Trophoblast cell (in vitro differentiated cells and primary cell): ENCODE measurements at regions not wholly inside any gene's neighbourhood (a gene's known extent, or its start where the extent isn't known, plus 50 kb on each side); places are given as distances from the start of the nearest gene placed in this dataset.

Experiments used
- DNase-seq, 2 donors: peaks; one replicate each; pipeline ENCODE4 v3.0.0-alpha.2; 2016
- H2AFZ ChIP-seq: 2 replicates; pipeline ENCODE4 v1.6.1; 2013; ENCODE audit warnings: low read length, moderate library complexity, mild to moderate bottlenecking; ENCODE audit not compliant: insufficient read depth, poor library complexity
- H2AK5ac ChIP-seq: 2 replicates; pipeline ENCODE4 v1.6.1; 2013; ENCODE audit warnings: mild to moderate bottlenecking, low read length
- H2BK120ac ChIP-seq: 2 replicates; pipeline ENCODE4 v1.6.1; 2013; ENCODE audit warnings: low read length, mild to moderate bottlenecking, moderate library complexity; ENCODE audit not compliant: insufficient read depth, poor library complexity
- H2BK12ac ChIP-seq: 2 replicates; pipeline ENCODE4 v1.6.1; 2013; ENCODE audit warnings: mild to moderate bottlenecking, low read length, moderate library complexity
- H2BK5ac ChIP-seq: 2 replicates; pipeline ENCODE4 v1.6.1; 2013; ENCODE audit warnings: low read length, low read depth, moderate library complexity, mild to moderate bottlenecking; ENCODE audit not compliant: poor library complexity
- H3K14ac ChIP-seq: 2 replicates; pipeline ENCODE4 v1.6.1; 2013; ENCODE audit warnings: mild to moderate bottlenecking, low read length
- H3K18ac ChIP-seq: 2 replicates; pipeline ENCODE4 v1.6.1; 2013; ENCODE audit warnings: mild to moderate bottlenecking, low read length
- H3K23ac ChIP-seq: 2 replicates; pipeline ENCODE4 v1.6.1; 2013; ENCODE audit warnings: low read length
- H3K27ac ChIP-seq: 2 replicates; pipeline ENCODE4 v1.5.1; 2013; ENCODE audit warnings: low read depth, mild to moderate bottlenecking, inconsistent platforms, low read length, moderate library complexity
- H3K27me3 ChIP-seq: 2 replicates; pipeline ENCODE4 v1.6.1; 2013; ENCODE audit warnings: inconsistent platforms, mild to moderate bottlenecking, low read length, moderate library complexity; ENCODE audit not compliant: insufficient read depth
- H3K36me3 ChIP-seq, 2 experiments: 1 replicate in 1 of 2; 2 replicates in 1 of 2; pipeline ENCODE4 v1.6.1; 2013; ENCODE audit warnings: low read length in 2 of 2, mild to moderate bottlenecking in 2 of 2, moderate library complexity in 1 of 2; ENCODE audit not compliant: insufficient read depth in 2 of 2, control insufficient read depth in 1 of 2
- H3K4ac ChIP-seq: 2 replicates; pipeline ENCODE4 v1.6.1; 2013; ENCODE audit warnings: low read depth, mild to moderate bottlenecking, low read length, moderate library complexity
- H3K4me1 ChIP-seq, 2 experiments: 1 replicate in 1 of 2; 2 replicates in 1 of 2; pipeline ENCODE4 v1.6.1; 2013; ENCODE audit warnings: low read length in 2 of 2, mild to moderate bottlenecking in 2 of 2, moderate library complexity in 1 of 2; ENCODE audit not compliant: insufficient read depth in 2 of 2, control insufficient read depth in 1 of 2
- H3K4me2 ChIP-seq: 2 replicates; pipeline ENCODE4 v1.6.1; 2013; ENCODE audit warnings: inconsistent platforms, mild to moderate bottlenecking, low read length, moderate library complexity
- H3K4me3 ChIP-seq: 2 replicates; pipeline ENCODE4 v1.5.1; 2013; ENCODE audit warnings: mild to moderate bottlenecking, low read depth, low read length, inconsistent platforms
- H3K79me1 ChIP-seq: one replicate; pipeline ENCODE4 v1.6.1; 2013; ENCODE audit warnings: low read length
- H3K79me2 ChIP-seq: 2 replicates; pipeline ENCODE4 v1.6.1; 2013; ENCODE audit warnings: low read length, mild to moderate bottlenecking; ENCODE audit not compliant: control insufficient read depth, insufficient read depth, poor library complexity
- H3K9ac ChIP-seq: 2 replicates; pipeline ENCODE4 v1.6.1; 2013; ENCODE audit warnings: mild to moderate bottlenecking, low read length
- H3K9me3 ChIP-seq: 2 replicates; pipeline ENCODE4 v1.6.1; 2013; ENCODE audit warnings: low read depth, mild to moderate bottlenecking, control low read depth, inconsistent platforms, low read length; ENCODE audit not compliant: insufficient read depth
- H4K12ac ChIP-seq: 2 replicates; pipeline ENCODE4 v1.6.1; 2013; ENCODE audit warnings: low read depth, mild to moderate bottlenecking, low read length, moderate library complexity
- H4K8ac ChIP-seq: 2 replicates; pipeline ENCODE4 v1.6.1; 2013; ENCODE audit warnings: low read depth, mild to moderate bottlenecking, low read length, moderate library complexity
- H4K91ac ChIP-seq: one replicate; pipeline ENCODE4 v1.6.1; 2013; ENCODE audit warnings: low read depth, mild to moderate bottlenecking, low read length, moderate library complexity
- WGBS: extraction: QIAGEN DNeasy Blood & Tissue Kit; methylation state at CpG from one replicate; pipeline ENCODE4 v1.1.7; 2013; ENCODE audit warnings: missing lambda C conversion rate; ENCODE audit not compliant: insufficient read length, insufficient coverage; ENCODE audit errors: extremely low coverage; 5-methylcytosine and 5-hydroxymethylcytosine counted together

DNA sequence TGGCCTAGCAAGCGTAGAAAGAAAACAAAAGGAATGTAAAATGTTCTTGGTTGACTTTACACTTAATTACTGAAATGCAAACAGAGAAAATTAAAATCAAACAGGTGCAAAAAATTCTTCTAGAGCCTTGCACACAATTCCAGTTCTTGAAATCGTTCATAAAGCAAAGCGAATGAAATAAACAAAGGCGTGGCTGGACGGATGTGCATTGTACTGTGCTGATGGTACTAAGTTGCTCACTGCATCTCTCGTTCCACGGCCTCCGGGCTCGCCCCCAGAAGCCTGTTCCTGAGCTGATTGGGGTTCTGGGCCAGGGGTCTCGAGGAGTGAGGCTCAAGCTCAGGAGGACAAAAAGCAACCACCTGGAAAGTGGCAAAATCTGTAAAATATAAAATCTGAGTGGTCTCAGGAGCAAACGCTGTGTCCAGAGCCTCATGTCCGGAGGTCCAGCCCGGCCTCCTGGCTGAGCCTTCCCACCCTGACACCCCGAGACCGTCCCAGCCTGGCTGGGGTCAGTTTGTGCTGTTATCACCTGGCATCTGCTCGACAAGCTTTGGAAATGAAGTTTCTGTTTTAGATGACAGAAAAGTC, 71.3 kb downstream of the TTLL2 start:
- no peak overlapping the region for H4K12ac ChIP-seq
- no peaks in the 10 kb centered on the region for H3K36me3 ChIP-seq
- H3K79me1 ChIP-seq, result no peaks in the 10 kb centered on the region
- DNase-seq, result no peak
- H3K27ac ChIP-seq, result no peak overlapping the region
- H2BK5ac ChIP-seq, result no peak overlapping the region
- no peak overlapping the region for H3K23ac ChIP-seq
- H3K27me3 ChIP-seq, result no peaks in the 10 kb centered on the region
- no peak overlapping the region for H3K9ac ChIP-seq
- no peak overlapping the region for H2BK120ac ChIP-seq
- no peak overlapping the region for H3K4me2 ChIP-seq
- H3K4me1 ChIP-seq, result no peaks in the 10 kb centered on the region
- H4K8ac ChIP-seq, result no peak overlapping the region
- H3K9me3 ChIP-seq, result no peaks in the 10 kb centered on the region
- H3K79me2 ChIP-seq, result no peaks in the 10 kb centered on the region
- no peak overlapping the region for H3K4ac ChIP-seq
- WGBS, result no CpG with 5 or more reads among the region's 16 CpGs
- no peak overlapping the region for H3K14ac ChIP-seq
- no peak overlapping the region for H3K4me3 ChIP-seq
- H2AFZ ChIP-seq, result no peak overlapping the region
- no peak overlapping the region for H2BK12ac ChIP-seq
- H2AK5ac ChIP-seq, result no peak overlapping the region
- no peak overlapping the region for H4K91ac ChIP-seq
- H3K18ac ChIP-seq, result no peak overlapping the region

DNA sequence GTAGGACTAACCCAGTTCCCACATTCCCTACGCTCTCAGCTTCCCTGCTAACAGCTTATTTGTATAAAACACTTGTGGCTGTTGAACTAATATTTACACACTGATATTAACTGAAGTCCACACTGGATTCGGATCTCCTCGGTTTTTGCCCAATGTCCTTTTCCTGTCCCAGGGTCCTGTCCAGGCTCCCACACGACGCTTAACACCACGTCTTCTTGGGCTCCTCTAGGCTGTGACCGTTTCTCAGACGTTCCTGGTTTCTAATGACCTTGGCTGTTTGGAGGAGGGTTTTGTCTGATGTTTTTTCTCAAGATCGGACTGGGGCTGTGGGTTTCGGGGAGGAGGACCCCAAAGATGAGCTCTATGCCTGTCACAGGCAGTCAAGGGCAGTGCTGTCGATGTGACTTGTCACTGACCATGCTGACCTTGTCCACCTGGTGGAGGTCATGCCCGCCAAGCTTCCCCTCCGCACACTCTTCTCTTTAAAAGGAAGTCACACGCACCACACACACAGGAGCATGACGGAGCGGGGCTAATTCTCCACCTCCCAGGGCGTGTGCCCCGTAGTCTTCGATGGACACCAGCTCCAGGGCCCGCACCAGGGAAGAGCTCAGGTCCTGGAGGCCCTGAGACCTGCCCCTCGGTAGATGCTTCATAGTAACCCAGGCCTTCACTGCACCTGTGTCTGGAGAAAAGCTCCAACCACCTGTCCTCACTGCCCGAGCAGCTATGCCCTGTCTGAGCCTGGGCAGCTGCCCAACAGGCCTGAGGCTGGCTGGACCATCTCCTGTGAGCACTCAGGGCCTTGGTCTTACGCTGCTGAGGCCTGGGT, 72.0 kb downstream of the TTLL2 start:
- Histone ChIP-seq H3K4me3 (no peak overlapping the region), H2AK5ac (no peak overlapping the region), H2BK120ac (no peak overlapping the region), H3K14ac (no peak overlapping the region), H3K9ac (no peak overlapping the region), H4K8ac (no peak overlapping the region), H3K4me2 (no peak overlapping the region), H3K18ac (no peak overlapping the region), H2BK5ac (no peak overlapping the region), H4K12ac (no peak overlapping the region), H2BK12ac (no peak overlapping the region), H3K4ac (no peak overlapping the region), H3K23ac (no peak overlapping the region), H3K79me1 (no peaks in the 10 kb centered on the region), H3K36me3 (no peaks in the 10 kb centered on the region), H3K27ac (no peak overlapping the region), H3K79me2 (no peaks in the 10 kb centered on the region), H2AFZ (no peak overlapping the region), H3K4me1 (peaks cover 0 to 2% of the 10 kb centered on the region in 2 experiments), H4K91ac (no peak overlapping the region), H3K27me3 (no peaks in the 10 kb centered on the region), H3K9me3 (no peaks in the 10 kb centered on the region)
- DNase-seq, result no peak
- WGBS, result no CpG with 5 or more reads among the region's 23 CpGs

DNA sequence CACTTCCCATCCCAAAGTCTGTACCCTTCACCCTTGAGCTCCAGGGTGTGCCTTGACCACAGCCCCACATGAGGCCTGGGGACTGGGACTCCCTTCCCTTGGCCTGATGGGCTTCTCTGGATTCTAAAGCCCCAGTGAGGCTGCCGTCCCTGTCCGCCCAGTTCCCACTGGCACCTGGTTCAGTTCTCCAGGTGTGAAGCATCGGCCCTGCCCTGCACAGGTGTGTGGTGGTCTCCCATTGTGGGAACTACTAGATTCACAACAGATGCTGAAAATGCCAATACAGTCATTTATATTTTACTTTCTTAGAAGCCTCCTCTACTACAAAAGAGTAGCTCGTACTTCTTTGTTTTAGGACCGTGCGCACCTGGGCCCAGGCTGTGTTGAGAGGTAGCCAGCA, 72.8 kb downstream of the TTLL2 start:
- no peak overlapping the region for H2BK5ac ChIP-seq
- H4K8ac ChIP-seq, result no peak overlapping the region
- no peak overlapping the region for H2AFZ ChIP-seq
- no CpG with 5 or more reads among the region's 6 CpGs for WGBS
- H3K79me1 ChIP-seq, result no peaks in the 10 kb centered on the region
- no peak overlapping the region for H2BK120ac ChIP-seq
- no peak overlapping the region for H3K4me2 ChIP-seq
- no peak overlapping the region for H4K12ac ChIP-seq
- no peak overlapping the region for H3K18ac ChIP-seq
- no peak overlapping the region for H3K14ac ChIP-seq
- no peak overlapping the region for H3K23ac ChIP-seq
- H3K27me3 ChIP-seq, result no peaks in the 10 kb centered on the region
- no peak overlapping the region for H2AK5ac ChIP-seq
- no peak overlapping the region for H3K4ac ChIP-seq
- H3K4me1 ChIP-seq, result peaks cover 6 to 9% of the 10 kb centered on the region in 2 experiments
- H3K36me3 ChIP-seq, result no peaks in the 10 kb centered on the region
- H3K9me3 ChIP-seq, result no peaks in the 10 kb centered on the region
- DNase-seq, result no peak
- H2BK12ac ChIP-seq, result no peak overlapping the region
- H4K91ac ChIP-seq, result no peak overlapping the region
- H3K27ac ChIP-seq, result no peak overlapping the region
- no peak overlapping the region for H3K9ac ChIP-seq
- H3K79me2 ChIP-seq, result no peaks in the 10 kb centered on the region
- H3K4me3 ChIP-seq, result no peak overlapping the region

DNA sequence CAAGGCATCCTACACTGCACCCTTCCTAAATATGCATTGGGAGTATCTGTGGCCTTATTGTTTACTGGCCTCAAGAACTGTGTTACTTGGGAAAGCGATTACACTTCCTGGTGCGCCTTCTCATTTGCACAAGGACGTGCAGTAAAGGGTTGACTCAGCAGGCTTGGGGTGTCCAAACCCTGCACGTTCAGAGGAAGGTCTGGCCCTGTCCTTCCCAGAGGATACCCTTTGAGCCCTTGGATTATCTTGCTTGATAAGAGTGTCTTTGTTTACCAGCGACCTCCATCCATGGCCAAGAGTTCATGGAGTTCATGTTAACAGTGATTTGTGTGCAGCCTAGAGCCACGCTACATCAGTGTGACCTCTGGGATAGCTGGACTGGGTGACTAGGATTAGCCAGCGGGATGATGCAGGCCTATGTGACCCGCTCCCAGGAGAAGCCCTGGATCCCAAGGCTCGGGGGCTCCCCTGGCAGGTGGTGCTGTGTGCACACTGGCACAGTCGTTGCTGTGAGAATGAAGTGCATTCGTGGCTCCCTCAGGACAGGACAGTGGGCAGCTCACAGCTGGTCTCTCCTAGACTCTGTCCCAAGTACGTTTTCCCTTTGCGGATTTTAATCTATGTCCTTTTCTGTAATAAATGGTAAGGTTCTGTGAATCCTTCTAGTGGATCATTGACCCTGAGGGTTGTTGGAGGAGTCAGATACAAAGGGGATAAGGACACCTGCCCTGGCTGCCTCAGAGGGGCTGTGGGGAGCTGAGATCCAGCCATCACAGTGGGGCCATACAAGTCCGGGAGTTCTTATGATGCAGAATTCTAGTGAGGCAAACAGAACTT, 73.5 kb downstream of the TTLL2 start:
- Histone ChIP-seq H3K18ac (no peak overlapping the region), H3K4me2 (no peak overlapping the region), H4K12ac (no peak overlapping the region), H4K8ac (no peak overlapping the region), H3K9me3 (no peaks in the 10 kb centered on the region), H3K23ac (no peak overlapping the region), H2BK12ac (no peak overlapping the region), H3K79me1 (no peaks in the 10 kb centered on the region), H3K4me3 (no peak overlapping the region), H3K4ac (no peak overlapping the region), H3K9ac (no peak overlapping the region), H3K36me3 (no peaks in the 10 kb centered on the region), H2AK5ac (no peak overlapping the region), H4K91ac (no peak overlapping the region), H2AFZ (no peak overlapping the region), H3K4me1 (peaks cover 6 to 9% of the 10 kb centered on the region in 2 experiments), H2BK5ac (no peak overlapping the region), H3K27ac (no peak overlapping the region), H2BK120ac (no peak overlapping the region), H3K27me3 (no peaks in the 10 kb centered on the region), H3K14ac (no peak overlapping the region), H3K79me2 (no peaks in the 10 kb centered on the region)
- no CpG with 5 or more reads among the region's 14 CpGs for WGBS
- DNase-seq, result no peak
